HG03439 (cell line): ENCODE measurements at regions not wholly inside any gene's neighbourhood (a gene's known extent, or its start where the extent isn't known, plus 50 kb on each side); places are given as distances from the start of the nearest gene placed in this dataset.

Source experiments
- ATAC-seq: cut with Tn5 transposase; IDR thresholded peaks from one replicate; pipeline ENCODE4 v1.9.1; 2021; ENCODE audit warnings: mild to moderate bottlenecking, moderate library complexity; ENCODE audit not compliant: unreplicated experiment

GRCh38 chr11:15757048-15757698 is 599.2 kb downstream of the SOX6 start:
- no peak for ATAC-seq

GRCh38 chr11:15758857-15759465 is 597.4 kb downstream of the SOX6 start:
- no peak for ATAC-seq

GRCh38 chr11:15761235-15761634 is 595.1 kb downstream of the SOX6 start:
- no peak for ATAC-seq

GRCh38 chr11:15764326-15764725 is 592.0 kb downstream of the SOX6 start:
- no peak for ATAC-seq

GRCh38 chr11:15764948-15765347 is 591.4 kb downstream of the SOX6 start:
- ATAC-seq: no peak

GRCh38 chr11:15765530-15765929 is 590.8 kb downstream of the SOX6 start:
- no peak for ATAC-seq

- ATAC-seq: no peak
Observed at GRCh38 chr11:15768321-15768720, 588.0 kb downstream of the SOX6 start.

- no peak for ATAC-seq
Observed at GRCh38 chr11:15769203-15769602, 587.1 kb downstream of the SOX6 start.

GRCh38 chr11:15770798-15771414 is 585.4 kb downstream of the SOX6 start:
- ATAC-seq: no peak

- ATAC-seq: no peak
Observed at GRCh38 chr11:15772547-15772946, 583.8 kb downstream of the SOX6 start.

- no peak for ATAC-seq
Observed at GRCh38 chr11:15772981-15773380, 583.4 kb downstream of the SOX6 start.

- ATAC-seq: no peak
Observed at GRCh38 chr11:15773476-15774387, 582.6 kb downstream of the SOX6 start.

GRCh38 chr11:15774388-15774939 is 581.9 kb downstream of the SOX6 start:
- no peak for ATAC-seq

GRCh38 chr11:15775015-15775541 is 581.3 kb downstream of the SOX6 start:
- ATAC-seq: no peak

- no peak for ATAC-seq
Observed at GRCh38 chr11:15775797-15776196, 580.5 kb downstream of the SOX6 start.

GRCh38 chr11:15776366-15776765 is 580.0 kb downstream of the SOX6 start:
- ATAC-seq: no peak

- no peak for ATAC-seq
Observed at GRCh38 chr11:15779518-15779917, 576.8 kb downstream of the SOX6 start.

- no peak for ATAC-seq
Observed at GRCh38 chr11:15780382-15780781, 576.0 kb downstream of the SOX6 start.

GRCh38 chr11:15780837-15781236 is 575.5 kb downstream of the SOX6 start:
- no peak for ATAC-seq

GRCh38 chr11:15783619-15784018 is 572.7 kb downstream of the SOX6 start:
- ATAC-seq: no peak
